ENCODE measurements at regions not wholly inside any gene's neighbourhood (a gene's known extent, or its start where the extent isn't known, plus 50 kb on each side); places are given as distances from the start of the nearest gene placed in this dataset.

GRCh38 chr10:23951841-23952240 lies 257.1 kb upstream of the KIAA1217 start:
- WGBS = over 99% methylated on average over 6 of the region's 6 CpGs
- Histone ChIP-seq H3K27me3 (replicated peaks; ENCODE audit: insufficient read depth) (no peaks in the 10 kb centered on the region), H3K4me1 (replicated peaks) (no peaks in the 10 kb centered on the region), H3K4me3 (no peak overlapping the region), H3K27ac (no peak overlapping the region), H3K36me3 (no peaks in the 10 kb centered on the region), H3K9me3 (no peaks in the 10 kb centered on the region)
- no peak for DNase-seq (ENCODE audit: low spot score)
- intact Hi-C loops (cut with DNase I) = no loop called here
- TF ChIP-seq CTCF (IDR thresholded peaks at IDR 0.05) = no peak
- TF ChIP-seq POLR2AphosphoS5 (IDR thresholded peaks at IDR 0.05) = no peak
- no peak for TF ChIP-seq POLR2A (IDR thresholded peaks at IDR 0.05)

GRCh38 chr10:23955456-23956225 lies 253.3 kb upstream of the KIAA1217 start:
- Histone ChIP-seq H3K36me3 (no peaks in the 10 kb centered on the region), H3K4me1 (replicated peaks) (no peaks in the 10 kb centered on the region), H3K27me3 (replicated peaks; ENCODE audit: insufficient read depth) (no peaks in the 10 kb centered on the region), H3K9me3 (no peaks in the 10 kb centered on the region), H3K27ac (no peak overlapping the region), H3K4me3 (no peak overlapping the region)
- DNase-seq (ENCODE audit: low spot score) = no peak
- intact Hi-C loops (cut with DNase I) = no loop called here
- TF ChIP-seq POLR2A (IDR thresholded peaks at IDR 0.05) = no peak
- TF ChIP-seq POLR2AphosphoS5 (IDR thresholded peaks at IDR 0.05) = no peak
- no peak for TF ChIP-seq CTCF (IDR thresholded peaks at IDR 0.05)
- WGBS = 36% methylated on average over 10 of the region's 10 CpGs

GRCh38 chr10:23965123-23965522 lies 243.8 kb upstream of the KIAA1217 start:
- TF ChIP-seq CTCF (IDR thresholded peaks at IDR 0.05) = no peak
- no peak for TF ChIP-seq POLR2A (IDR thresholded peaks at IDR 0.05)
- TF ChIP-seq POLR2AphosphoS5 (IDR thresholded peaks at IDR 0.05) = no peak
- H3K4me1 ChIP-seq (replicated peaks) = no peaks in the 10 kb centered on the region
- H3K9me3 ChIP-seq = no peaks in the 10 kb centered on the region
- WGBS = 79% methylated on average over 5 of the region's 5 CpGs
- no peak overlapping the region for H3K4me3 ChIP-seq
- no peaks in the 10 kb centered on the region for H3K36me3 ChIP-seq
- intact Hi-C loops (cut with DNase I) = no loop called here
- no peaks in the 10 kb centered on the region for H3K27me3 ChIP-seq (replicated peaks; ENCODE audit: insufficient read depth)
- no peak for DNase-seq (ENCODE audit: low spot score)
- no peak overlapping the region for H3K27ac ChIP-seq

- TF ChIP-seq CTCF (IDR thresholded peaks at IDR 0.05) = no peak
- TF ChIP-seq POLR2A (IDR thresholded peaks at IDR 0.05) = no peak
- no peak for TF ChIP-seq POLR2AphosphoS5 (IDR thresholded peaks at IDR 0.05)
- Histone ChIP-seq H3K36me3 (no peaks in the 10 kb centered on the region), H3K4me1 (replicated peaks) (no peaks in the 10 kb centered on the region), H3K4me3 (no peak overlapping the region), H3K9me3 (no peaks in the 10 kb centered on the region), H3K27me3 (replicated peaks; ENCODE audit: insufficient read depth) (no peaks in the 10 kb centered on the region), H3K27ac (no peak overlapping the region)
- DNase-seq (ENCODE audit: low spot score) = no peak
- intact Hi-C loops (cut with DNase I) = no loop called here
- 100% methylated on average over 1 of the region's 1 CpG for WGBS
Measured at GRCh38 chr10:23965880-23966279, 243.1 kb upstream of the KIAA1217 start.

GRCh38 chr10:23966504-23967051 lies 242.4 kb upstream of the KIAA1217 start:
- TF ChIP-seq POLR2AphosphoS5 (IDR thresholded peaks at IDR 0.05) = no peak
- 82% methylated on average over 3 of the region's 3 CpGs for WGBS
- intact Hi-C loops (cut with DNase I) = no loop called here
- no peaks in the 10 kb centered on the region for H3K4me1 ChIP-seq (replicated peaks)
- H3K27me3 ChIP-seq (replicated peaks; ENCODE audit: insufficient read depth) = no peaks in the 10 kb centered on the region
- H3K4me3 ChIP-seq = no peak overlapping the region
- no peaks in the 10 kb centered on the region for H3K9me3 ChIP-seq
- no peaks in the 10 kb centered on the region for H3K36me3 ChIP-seq
- no peak for DNase-seq (ENCODE audit: low spot score)
- H3K27ac ChIP-seq = no peak overlapping the region

Data from prostate gland (tissue), 2 donors.